ENCODE measurements at regions not wholly inside any gene's neighbourhood (a gene's known extent, or its start where the extent isn't known, plus 50 kb on each side); places are given as distances from the start of the nearest gene placed in this dataset.

DNA sequence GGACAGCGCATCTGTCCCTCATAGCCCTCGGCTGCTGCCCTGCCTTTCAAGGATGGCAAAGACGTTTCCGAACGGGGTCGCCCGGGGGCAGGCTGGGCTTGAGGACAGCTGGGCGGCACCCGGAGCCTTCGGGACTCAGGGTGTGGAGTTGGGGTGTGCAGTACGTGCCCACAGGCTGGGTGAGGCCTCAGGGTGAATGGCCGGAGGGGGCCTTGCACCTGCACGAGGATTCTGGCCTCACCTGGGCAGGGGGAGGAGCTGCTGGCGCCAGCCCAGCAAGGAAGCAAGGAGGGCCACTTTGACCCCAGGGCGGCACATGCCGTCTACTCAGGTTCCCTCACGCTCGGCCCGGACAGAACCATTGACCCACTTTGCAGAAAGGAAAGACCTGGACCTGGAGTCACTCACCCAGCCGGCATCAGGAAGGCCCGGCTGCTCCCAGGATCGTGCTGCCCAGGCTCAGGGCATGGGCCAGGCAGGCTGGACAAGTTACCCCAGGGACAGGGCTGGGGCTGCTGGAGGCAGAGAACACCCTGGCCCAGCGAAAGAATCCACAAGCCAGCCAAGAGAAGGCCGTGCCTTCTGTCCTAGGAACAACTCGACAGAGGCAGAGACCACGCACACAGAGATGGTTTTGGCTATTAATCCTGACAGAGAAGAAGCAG, 65.1 kb upstream of the TTC34 start:
- TF ChIP-seq POLR2A (IDR thresholded peaks at IDR 0.05) = no peak
- no peak for TF ChIP-seq CTCF (IDR thresholded peaks at IDR 0.05)
